K562 (cell line): ENCODE measurements at regions not wholly inside any gene's neighbourhood (a gene's known extent, or its start where the extent isn't known, plus 50 kb on each side); places are given as distances from the start of the nearest gene placed in this dataset.

Source experiments
- CTCF ChIP-seq, 3 experiments: IDR thresholded peaks in 2 of 3; conservative IDR thresholded peaks in 1 of 3; 2 replicates each; pipeline ENCODE4 v1.5.1; 2011 to 2012; ENCODE audit warnings: low read length in 3 of 3, mild to moderate bottlenecking in 3 of 3, control low read depth in 2 of 3, improper control_type of control experiment in 1 of 3, inconsistent platforms in 1 of 3, low read depth in 1 of 3, mixed read lengths in 1 of 3, moderate library complexity in 1 of 3; ENCODE audit not compliant: insufficient read depth in 2 of 3
- EP300 ChIP-seq: IDR thresholded peaks from 2 replicates; pipeline ENCODE4 v1.6.1; 2012; ENCODE audit warnings: low read length, improper control_type of control experiment
- ZNF445 ChIP-seq: fragments of 250-450 bp; sonication (Bioruptor Pico); IDR thresholded peaks from 2 replicates; pipeline ENCODE4 v1.4.0; 2020; ENCODE audit warnings: low read depth, mild to moderate bottlenecking, moderate library complexity
- ZNF830 ChIP-seq: fragments of 250-450 bp; sonication (Bioruptor Pico); IDR thresholded peaks from 2 replicates; pipeline ENCODE4 v1.5.0; 2021; ENCODE audit warnings: mild to moderate bottlenecking

- no peak for TF ChIP-seq CTCF (IDR thresholded peaks at IDR 0.05 in 2 of 3, conservative IDR thresholded peaks at IDR 0.05 in 1 of 3; ENCODE audit: insufficient read depth in 2 of 3, low read depth in 1 of 3, low read length in 3 of 3)
- no peak for TF ChIP-seq ZNF830 (CRISPR knock-in tag)
- no peak for TF ChIP-seq ZNF445 (CRISPR knock-in tag)
- TF ChIP-seq EP300, result no peak
These were observed 300.1 kb downstream of the BUD13 start for GRCh38 chr11:116472651-116473050.
